SJCRH30 (cell line): ENCODE measurements at regions not wholly inside any gene's neighbourhood (a gene's known extent, or its start where the extent isn't known, plus 50 kb on each side); places are given as distances from the start of the nearest gene placed in this dataset.

Experiments used
- DNase-seq, 2 experiments: peaks; one replicate each; pipeline ENCODE4 v3.0.0-alpha.2; 2015 to 2020
- H3K27ac ChIP-seq: fragments of 250-450 bp; sonication (Bioruptor Pico); 2 replicates; pipeline ENCODE4 v1.5.1; 2020; ENCODE audit warnings: mild to moderate bottlenecking, moderate library complexity
- H3K27me3 ChIP-seq: fragments of 250-450 bp; sonication (Bioruptor Pico); 2 replicates; pipeline ENCODE4 v1.5.1; 2020; ENCODE audit warnings: mild to moderate bottlenecking, moderate library complexity
- H3K36me3 ChIP-seq: fragments of 250-450 bp; sonication (Bioruptor Pico); 2 replicates; pipeline ENCODE4 v1.5.1; 2020; ENCODE audit warnings: mild to moderate bottlenecking, moderate library complexity
- H3K4me1 ChIP-seq: fragments of 250-450 bp; sonication (Bioruptor Pico); 2 replicates; pipeline ENCODE4 v1.5.1; 2020; ENCODE audit warnings: mild to moderate bottlenecking, moderate library complexity
- H3K4me3 ChIP-seq: fragments of 250-450 bp; sonication (Bioruptor Pico); 2 replicates; pipeline ENCODE4 v1.5.1; 2020; ENCODE audit warnings: mild to moderate bottlenecking, moderate library complexity
- H3K9me3 ChIP-seq: fragments of 250-450 bp; sonication (Bioruptor Pico); replicated peaks from 2 replicates; pipeline ENCODE4 v1.5.1; 2020; ENCODE audit warnings: mild to moderate bottlenecking, moderate library complexity

DNA sequence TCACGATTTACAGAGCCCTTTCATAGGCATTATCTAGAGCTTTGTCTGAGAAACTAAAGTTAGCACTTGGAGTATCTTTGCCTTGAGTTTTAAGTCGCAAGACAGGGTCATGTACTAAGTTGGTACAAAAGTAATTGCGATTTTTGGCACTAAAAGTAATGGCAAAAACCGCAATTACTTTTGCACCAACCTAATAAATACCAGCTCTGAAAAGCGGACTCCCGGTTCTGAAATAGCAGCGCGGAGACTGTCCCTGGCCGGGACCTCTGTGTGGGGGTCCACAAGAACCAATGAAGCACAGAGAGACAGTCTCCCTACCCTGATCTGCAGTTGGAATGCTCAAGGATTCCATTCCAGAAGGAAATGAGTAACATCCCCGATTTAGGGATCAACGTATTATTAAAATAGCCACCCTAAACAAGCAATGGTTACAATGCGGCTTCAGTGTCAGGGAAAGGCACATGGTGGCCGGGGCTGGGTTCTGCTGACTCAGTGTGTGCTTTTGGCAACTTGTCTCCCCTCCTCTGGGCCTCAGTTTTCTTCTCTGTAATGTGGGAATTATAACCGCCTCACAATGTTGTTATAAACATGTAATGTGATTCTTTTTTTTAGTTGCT lies 150.3 kb upstream of the MCTP2 start:
- Histone ChIP-seq H3K4me1 (peaks cover 17% of the 10 kb centered on the region), H3K9me3 (no peaks in the 10 kb centered on the region), H3K36me3 (no peaks in the 10 kb centered on the region), H3K27me3 (no peaks in the 10 kb centered on the region), H3K4me3 (no peak overlapping the region), H3K27ac (no peak overlapping the region)
- no peak for DNase-seq

DNA sequence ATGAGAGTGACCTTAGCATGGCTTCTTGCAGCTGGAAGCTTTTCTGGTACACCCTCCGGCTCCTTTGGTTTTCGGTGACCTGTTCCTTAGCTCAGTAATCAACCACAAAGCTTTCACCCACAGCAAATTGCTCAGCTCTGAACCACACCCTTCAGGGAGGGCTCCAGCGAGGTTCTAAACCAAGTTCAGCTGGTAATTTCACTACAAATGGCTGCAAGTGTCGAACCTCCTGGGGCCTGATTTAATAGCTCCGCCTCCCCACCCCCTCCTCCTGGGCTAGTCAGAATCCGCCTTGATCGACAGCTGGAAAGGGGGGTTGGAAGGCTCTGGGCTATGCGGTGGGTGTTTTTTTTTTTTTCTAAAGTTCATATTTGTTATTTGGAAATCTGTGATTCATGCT lies 150.9 kb upstream of the MCTP2 start:
- H3K27ac ChIP-seq: no peak overlapping the region
- no peak overlapping the region for H3K4me3 ChIP-seq
- H3K36me3 ChIP-seq: no peaks in the 10 kb centered on the region
- no peaks in the 10 kb centered on the region for H3K9me3 ChIP-seq
- H3K4me1 ChIP-seq: peaks cover 20% of the 10 kb centered on the region
- peak; percentile 43 to 52 for DNase-seq
- H3K27me3 ChIP-seq: no peaks in the 10 kb centered on the region

DNA sequence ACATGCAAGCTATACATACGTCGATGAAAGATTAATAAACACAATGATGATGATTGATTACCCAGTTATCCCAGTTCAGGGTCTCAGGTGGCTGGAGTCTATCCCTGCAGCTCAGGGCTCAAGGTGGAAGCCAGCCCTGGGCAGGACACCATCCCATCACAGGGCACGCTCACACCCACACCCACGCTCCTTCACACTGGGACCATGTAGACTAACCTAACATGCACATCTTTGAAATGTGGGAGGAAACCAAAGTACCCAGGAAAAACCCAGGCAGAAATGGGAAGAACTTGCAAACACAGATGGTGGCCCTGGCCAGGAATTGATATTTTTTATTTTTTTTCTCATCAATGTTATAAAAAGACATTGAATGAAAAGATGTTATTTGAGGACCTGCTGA lies 151.4 kb upstream of the MCTP2 start:
- no peak for DNase-seq
- H3K9me3 ChIP-seq: no peaks in the 10 kb centered on the region
- no peaks in the 10 kb centered on the region for H3K36me3 ChIP-seq
- H3K27ac ChIP-seq: no peak overlapping the region
- peaks cover 20% of the 10 kb centered on the region for H3K4me1 ChIP-seq
- no peak overlapping the region for H3K4me3 ChIP-seq
- no peaks in the 10 kb centered on the region for H3K27me3 ChIP-seq

DNA sequence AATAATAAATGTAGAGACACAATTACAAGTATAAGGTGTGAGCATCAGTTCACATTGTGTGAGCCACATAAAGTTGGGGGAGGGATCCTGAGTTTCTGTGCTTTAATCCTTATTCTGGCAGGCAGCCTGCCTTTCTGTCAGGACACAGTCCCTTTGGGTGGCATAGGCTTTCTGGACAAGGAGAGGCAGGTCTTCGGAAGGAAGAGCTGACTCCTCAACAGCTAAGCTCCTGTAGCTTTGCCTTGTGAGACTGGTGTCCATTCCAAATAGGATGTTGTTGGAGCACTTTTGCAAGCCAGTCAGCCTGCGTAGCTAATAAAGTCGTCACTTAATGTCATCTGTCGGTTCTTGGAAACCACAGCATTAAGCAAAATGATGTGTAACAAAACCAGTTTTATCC lies 151.9 kb upstream of the MCTP2 start:
- no peak overlapping the region for H3K27ac ChIP-seq
- H3K36me3 ChIP-seq: no peaks in the 10 kb centered on the region
- H3K4me3 ChIP-seq: no peak overlapping the region
- H3K9me3 ChIP-seq: no peaks in the 10 kb centered on the region
- DNase-seq: no peak
- H3K27me3 ChIP-seq: no peaks in the 10 kb centered on the region
- peaks cover 18% of the 10 kb centered on the region for H3K4me1 ChIP-seq

DNA sequence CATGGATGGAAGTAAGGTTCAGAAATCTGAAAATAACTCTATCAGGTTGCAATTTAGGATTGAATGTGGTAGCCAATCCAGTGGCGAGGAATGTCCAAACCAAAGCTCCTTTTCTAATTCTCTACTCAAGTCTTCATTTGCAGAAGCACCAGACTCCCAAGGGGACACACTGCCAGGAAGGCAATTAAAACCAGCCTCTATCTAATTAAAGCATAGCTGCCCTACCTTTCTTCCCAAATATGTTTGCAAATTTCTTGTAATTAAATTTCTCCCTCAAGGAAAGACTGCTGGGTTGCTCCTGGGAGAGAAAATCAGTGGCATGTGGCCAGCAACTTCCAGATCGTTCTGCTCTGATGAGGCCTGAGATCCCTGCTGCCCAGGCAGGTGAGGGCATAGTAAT lies 153.4 kb upstream of the MCTP2 start:
- no peaks in the 10 kb centered on the region for H3K9me3 ChIP-seq
- peaks cover 3% of the 10 kb centered on the region; the same call in 1 of the 2 replicates for H3K4me1 ChIP-seq
- no peak overlapping the region for H3K4me3 ChIP-seq
- H3K27me3 ChIP-seq: no peaks in the 10 kb centered on the region
- no peak for DNase-seq
- H3K36me3 ChIP-seq: no peaks in the 10 kb centered on the region
- H3K27ac ChIP-seq: no peak overlapping the region

DNA sequence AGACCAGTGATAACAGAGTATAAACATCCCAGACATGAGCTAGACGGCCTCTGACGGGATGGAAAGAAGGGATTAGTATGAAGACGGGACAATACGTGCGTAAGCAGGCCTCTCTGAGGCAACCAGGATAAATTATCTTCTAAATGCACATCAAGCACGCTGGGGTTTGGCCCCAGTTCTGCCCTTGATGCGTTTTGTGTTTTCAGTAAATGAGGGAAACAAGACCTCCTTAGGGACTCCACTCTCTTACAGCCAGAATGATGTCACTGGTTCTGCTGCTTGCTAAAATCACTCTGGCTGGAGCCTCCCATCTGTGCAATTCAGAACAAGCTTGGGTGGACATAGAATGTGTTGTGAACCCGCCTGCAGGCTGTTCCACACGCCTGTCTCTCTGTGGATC lies 156.0 kb upstream of the MCTP2 start:
- no peak overlapping the region for H3K4me3 ChIP-seq
- H3K9me3 ChIP-seq: no peaks in the 10 kb centered on the region; the same call in 1 of the 2 replicates
- DNase-seq: peak; percentile 14 to 39
- no peaks in the 10 kb centered on the region for H3K36me3 ChIP-seq
- H3K4me1 ChIP-seq: peaks cover 11% of the 10 kb centered on the region
- H3K27me3 ChIP-seq: no peaks in the 10 kb centered on the region
- H3K27ac ChIP-seq: no peak overlapping the region

DNA sequence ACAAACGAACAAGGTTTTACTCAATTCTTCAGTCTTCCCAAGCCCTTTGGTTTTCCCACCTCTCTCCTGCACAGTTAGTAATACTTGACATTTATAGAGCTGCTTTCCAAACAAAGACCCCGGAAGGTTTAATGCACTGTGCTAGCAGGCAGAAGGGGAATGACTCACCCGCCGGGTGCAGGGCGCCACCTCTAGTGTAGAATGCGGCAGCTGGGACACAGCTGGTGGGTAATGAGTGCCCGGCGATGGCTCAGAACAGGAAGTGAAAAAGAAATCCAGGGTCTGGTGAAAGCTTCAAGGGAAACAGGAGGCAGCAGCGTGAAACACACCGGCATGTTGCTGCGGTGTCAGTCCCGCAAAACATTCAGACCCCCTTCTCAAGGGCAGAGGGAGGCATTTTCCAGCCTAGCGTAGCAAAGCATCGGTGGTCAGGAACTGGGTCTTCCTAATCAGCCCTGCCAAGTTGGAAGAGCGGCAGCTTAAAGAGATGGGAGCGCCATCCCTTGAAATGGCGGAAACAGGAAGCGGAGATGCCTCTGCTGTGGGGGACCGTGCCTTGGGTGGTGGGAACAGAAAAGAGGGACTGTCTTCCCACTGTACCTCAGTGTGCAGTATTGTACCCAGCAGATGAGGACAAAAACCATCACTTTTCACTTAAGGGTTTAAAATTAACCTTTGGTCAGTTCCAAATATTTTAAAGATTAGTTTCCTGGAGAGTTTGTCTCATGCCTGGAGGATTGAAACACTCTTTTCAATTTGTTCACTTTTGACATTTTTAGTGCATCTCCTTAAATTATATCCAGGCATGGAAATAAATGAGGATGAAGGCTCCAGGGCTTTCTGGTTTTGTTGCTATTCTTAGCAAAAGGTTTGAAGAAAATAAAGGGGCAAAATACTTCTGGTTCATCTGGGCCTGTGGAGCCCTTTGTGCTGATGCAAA lies 160.7 kb upstream of the MCTP2 start:
- peak overlapping the region; percentile 90 for H3K27ac ChIP-seq
- peak; percentile 95 for DNase-seq
- H3K36me3 ChIP-seq: no peaks in the 10 kb centered on the region
- H3K4me3 ChIP-seq: peak overlapping the region; percentile 49
- H3K27me3 ChIP-seq: no peaks in the 10 kb centered on the region
- peaks cover 12% of the 10 kb centered on the region for H3K4me1 ChIP-seq
- H3K9me3 ChIP-seq: peaks cover 15% of the 10 kb centered on the region

DNA sequence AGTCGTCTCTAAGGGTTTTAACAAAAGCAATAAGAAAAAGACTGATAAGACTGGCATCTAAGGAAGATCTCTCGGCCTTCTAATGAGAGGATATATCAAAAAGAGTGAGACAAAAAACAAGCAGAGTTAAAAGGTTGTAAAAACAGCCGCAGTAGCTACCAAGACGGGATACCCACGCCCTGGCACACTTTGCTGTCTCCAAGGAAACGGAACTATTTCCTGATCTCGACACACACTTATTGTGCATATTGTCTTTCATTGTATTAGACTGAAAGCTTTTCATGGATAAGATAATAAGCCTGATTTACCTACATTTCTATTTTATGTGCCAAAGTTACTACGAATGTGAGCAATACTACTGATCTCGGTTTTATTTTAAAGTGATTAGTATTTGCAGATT lies 161.5 kb upstream of the MCTP2 start:
- peak overlapping the region; percentile 90 for H3K27ac ChIP-seq
- DNase-seq: no peak
- H3K9me3 ChIP-seq: peaks cover 15% of the 10 kb centered on the region
- H3K27me3 ChIP-seq: no peaks in the 10 kb centered on the region
- peaks cover 12% of the 10 kb centered on the region for H3K4me1 ChIP-seq
- H3K36me3 ChIP-seq: no peaks in the 10 kb centered on the region
- H3K4me3 ChIP-seq: peak overlapping the region; percentile 49

DNA sequence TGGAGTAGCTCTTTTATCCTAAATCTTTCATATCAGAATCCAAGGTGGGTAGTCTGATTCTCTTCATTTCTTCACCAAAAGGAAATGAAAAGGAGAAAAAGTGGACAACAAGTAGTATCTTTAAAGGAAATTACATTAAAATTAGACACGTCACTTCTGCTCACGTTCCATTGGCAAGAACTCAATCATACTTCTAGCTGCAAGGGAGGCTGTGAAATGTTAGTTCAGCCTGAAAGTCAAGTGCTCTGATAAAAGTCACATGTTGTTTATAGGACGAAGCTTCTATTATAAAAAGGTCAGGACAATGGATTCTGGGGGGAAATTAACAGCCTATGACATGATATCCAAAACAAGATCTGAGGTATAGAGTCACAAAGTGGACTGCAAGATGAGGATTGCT lies 164.6 kb upstream of the MCTP2 start:
- Histone ChIP-seq H3K36me3 (no peaks in the 10 kb centered on the region), H3K9me3 (peaks cover 15% of the 10 kb centered on the region), H3K27ac (no peak overlapping the region), H3K27me3 (no peaks in the 10 kb centered on the region), H3K4me1 (peaks cover 12% of the 10 kb centered on the region), H3K4me3 (no peak overlapping the region)
- DNase-seq: no peak

DNA sequence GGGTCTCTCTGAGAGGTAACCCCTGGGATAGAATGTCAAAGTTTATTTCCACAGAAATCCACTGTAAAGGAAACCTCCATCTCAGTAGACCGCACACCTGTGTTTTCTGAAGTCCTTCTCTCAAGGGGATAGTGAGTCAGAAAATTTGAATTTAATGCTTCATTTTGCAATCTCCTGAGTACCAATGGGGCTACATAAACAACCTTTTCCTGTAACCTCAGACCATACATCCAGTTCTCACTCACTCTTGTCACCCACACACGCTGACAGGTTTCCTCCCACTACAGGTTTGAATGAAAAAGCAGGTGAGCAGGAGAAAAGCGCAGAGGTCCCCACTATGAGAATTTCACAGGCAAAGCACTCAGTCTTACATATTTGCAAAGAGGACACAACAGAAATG lies 165.3 kb upstream of the MCTP2 start:
- H3K27ac ChIP-seq: no peak overlapping the region
- no peak overlapping the region for H3K4me3 ChIP-seq
- no peak for DNase-seq
- no peaks in the 10 kb centered on the region for H3K36me3 ChIP-seq
- no peaks in the 10 kb centered on the region for H3K27me3 ChIP-seq
- peaks cover 9% of the 10 kb centered on the region for H3K4me1 ChIP-seq
- peaks cover 15% of the 10 kb centered on the region for H3K9me3 ChIP-seq

DNA sequence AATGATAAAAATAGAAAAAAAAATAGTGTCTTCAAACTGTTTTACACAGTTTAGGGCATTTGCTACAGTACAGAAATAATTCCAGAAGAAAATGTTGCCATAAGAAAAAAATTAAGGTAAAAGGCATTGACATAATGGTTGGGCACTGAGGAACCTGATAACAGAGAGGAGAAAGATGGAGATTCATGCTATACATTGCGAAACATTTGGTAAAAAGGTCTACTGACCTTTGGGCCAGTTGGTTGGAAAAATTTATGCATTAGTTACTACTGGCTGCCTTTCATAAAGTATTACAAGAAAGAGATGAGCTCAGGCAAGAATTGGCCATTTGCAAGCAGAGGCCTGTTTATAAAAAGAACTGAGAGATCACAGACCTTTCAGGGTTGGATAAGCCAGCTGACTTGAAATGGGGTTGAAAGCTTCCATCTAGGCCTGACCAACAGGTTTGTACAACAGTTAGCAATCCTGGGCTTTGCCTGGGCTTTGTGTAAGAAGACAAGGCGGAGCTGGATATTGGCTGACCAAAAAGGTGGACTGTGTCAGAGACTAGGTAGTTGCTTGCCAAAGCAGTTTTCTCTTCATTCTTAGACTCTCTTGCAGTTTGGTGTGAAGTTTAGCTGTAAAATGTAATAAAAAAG lies 166.6 kb upstream of the MCTP2 start:
- H3K27me3 ChIP-seq: no peaks in the 10 kb centered on the region
- H3K4me1 ChIP-seq: peaks cover under 1% of the 10 kb centered on the region; the same call in 1 of the 2 replicates
- no peak overlapping the region for H3K4me3 ChIP-seq
- no peaks in the 10 kb centered on the region for H3K36me3 ChIP-seq
- no peak overlapping the region for H3K27ac ChIP-seq
- peaks cover 15% of the 10 kb centered on the region for H3K9me3 ChIP-seq
- no peak for DNase-seq

DNA sequence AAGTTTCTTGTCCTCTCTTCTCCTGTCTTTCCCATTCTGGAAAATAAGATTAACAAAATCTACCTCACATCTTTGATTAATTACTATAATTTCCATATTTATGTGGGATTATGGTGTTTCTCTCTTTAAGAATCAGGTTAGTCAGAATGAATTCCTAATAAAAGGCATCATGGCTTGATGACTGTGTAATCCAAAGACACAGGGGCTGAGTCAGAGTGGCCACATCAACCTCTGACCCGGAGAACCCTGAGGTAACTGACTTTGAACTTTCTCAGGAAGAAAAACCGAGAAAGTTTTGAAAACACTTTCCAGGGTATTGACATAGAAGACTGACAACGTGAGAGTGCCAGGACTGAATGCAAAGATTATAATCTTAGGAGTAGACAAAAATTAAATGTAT lies 170.3 kb upstream of the MCTP2 start:
- Histone ChIP-seq H3K36me3 (no peaks in the 10 kb centered on the region), H3K9me3 (no peaks in the 10 kb centered on the region), H3K4me1 (peaks cover 8% of the 10 kb centered on the region), H3K27ac (no peak overlapping the region), H3K4me3 (no peak overlapping the region), H3K27me3 (no peaks in the 10 kb centered on the region)
- no peak for DNase-seq

DNA sequence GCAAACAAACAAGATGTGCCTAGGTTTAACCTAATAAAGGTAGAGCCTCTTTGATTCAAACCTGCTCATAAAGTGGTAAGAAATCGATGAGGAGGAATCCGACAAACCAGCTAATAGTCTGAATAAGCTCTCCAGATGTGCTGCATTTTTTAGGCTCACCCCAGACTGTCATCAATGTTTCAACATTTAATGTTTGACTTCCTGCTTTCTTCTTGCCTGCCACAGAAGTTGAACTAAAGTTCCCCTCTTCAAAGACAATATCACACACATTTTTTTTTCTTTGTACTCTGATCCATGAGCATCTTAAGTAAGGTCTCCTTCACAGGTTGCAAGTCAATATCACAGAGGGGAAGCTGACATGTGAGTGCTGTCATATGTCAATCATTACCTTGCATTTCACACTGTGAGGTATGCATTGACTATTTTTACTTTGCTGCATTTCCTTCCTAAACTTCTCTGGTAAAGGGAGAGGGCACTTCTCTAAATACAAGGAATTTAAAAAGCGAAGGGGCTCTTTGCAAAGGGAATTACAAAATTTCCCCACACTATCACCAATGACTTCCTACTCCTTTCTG lies 172.3 kb upstream of the MCTP2 start:
- DNase-seq: no peak
- Histone ChIP-seq H3K4me1 (peaks cover 11% of the 10 kb centered on the region), H3K27me3 (no peaks in the 10 kb centered on the region), H3K27ac (no peak overlapping the region), H3K9me3 (no peaks in the 10 kb centered on the region), H3K4me3 (no peak overlapping the region), H3K36me3 (no peaks in the 10 kb centered on the region)

DNA sequence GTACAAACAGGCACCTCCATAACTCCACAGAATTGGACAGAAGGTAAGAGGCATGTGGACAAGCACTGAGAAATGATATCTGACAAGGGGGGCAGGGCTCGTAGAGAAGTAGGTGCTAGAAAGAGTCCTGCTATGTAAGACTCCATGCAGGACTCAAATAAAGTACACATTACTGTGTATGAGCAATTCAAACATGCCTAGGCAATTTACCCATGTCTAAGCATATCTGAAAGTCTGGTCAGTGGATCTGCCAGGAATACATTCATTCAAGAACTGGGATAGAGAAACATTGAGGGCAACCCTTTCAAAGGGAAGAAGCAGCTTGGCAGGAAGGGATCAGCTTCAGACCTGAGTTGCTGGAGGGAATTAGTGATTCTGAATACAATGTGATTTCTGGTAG lies 174.1 kb upstream of the MCTP2 start:
- H3K9me3 ChIP-seq: no peaks in the 10 kb centered on the region
- no peaks in the 10 kb centered on the region for H3K36me3 ChIP-seq
- DNase-seq: no peak
- H3K27me3 ChIP-seq: no peaks in the 10 kb centered on the region
- peaks cover 11% of the 10 kb centered on the region for H3K4me1 ChIP-seq
- no peak overlapping the region for H3K4me3 ChIP-seq
- no peak overlapping the region for H3K27ac ChIP-seq

DNA sequence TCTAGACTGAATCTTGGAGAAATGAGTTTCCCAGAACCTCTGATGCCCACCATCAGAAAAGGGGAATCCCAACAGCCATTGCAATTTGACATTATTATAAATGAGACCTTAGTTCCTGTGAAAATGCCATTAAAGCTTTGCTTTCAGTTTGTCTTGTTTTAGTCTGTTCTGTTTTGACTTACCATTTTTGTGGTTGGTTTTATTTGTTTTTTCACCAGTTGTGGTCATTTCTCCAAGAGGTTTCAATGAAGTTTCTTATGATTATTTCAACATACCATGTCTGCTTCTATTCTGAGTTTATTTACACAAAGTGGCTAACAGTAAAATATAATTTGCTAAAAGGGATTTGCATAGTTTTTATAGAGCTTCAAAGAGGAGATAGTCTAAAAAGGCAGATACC lies 175.0 kb upstream of the MCTP2 start:
- H3K27me3 ChIP-seq: no peaks in the 10 kb centered on the region
- peak in 1 of 2 experiments; percentile 44 for DNase-seq
- H3K27ac ChIP-seq: no peak overlapping the region; the same call in 1 of the 2 replicates
- peaks cover 11% of the 10 kb centered on the region for H3K4me1 ChIP-seq
- no peak overlapping the region for H3K4me3 ChIP-seq
- H3K36me3 ChIP-seq: no peaks in the 10 kb centered on the region
- H3K9me3 ChIP-seq: no peaks in the 10 kb centered on the region
